ENCODE measurements at regions not wholly inside any gene's neighbourhood (a gene's known extent, or its start where the extent isn't known, plus 50 kb on each side); places are given as distances from the start of the nearest gene placed in this dataset.

GRCh38 chr6:1013656-1014430 is 298.1 kb upstream of the FOXQ1 start:
- no peak overlapping the region for H3K27ac ChIP-seq (ENCODE audit: low read length)
- H3K4me1 ChIP-seq (ENCODE audit: insufficient read depth, low read length), result no peaks in the 10 kb centered on the region
- H3K9me3 ChIP-seq (ENCODE audit: insufficient read depth, low read depth, low read length), result no peaks in the 10 kb centered on the region
- H3K27me3 ChIP-seq (ENCODE audit: insufficient read depth, low read length), result no peaks in the 10 kb centered on the region
- H3K9ac ChIP-seq (ENCODE audit: low read depth, low read length), result no peak overlapping the region
- H3K4me3 ChIP-seq (ENCODE audit: low read length), result no peak overlapping the region
- H3K36me3 ChIP-seq (ENCODE audit: insufficient read depth, low read depth, low read length), result no peaks in the 10 kb centered on the region

GRCh38 chr6:1009103-1009502 is 302.8 kb upstream of the FOXQ1 start:
- Histone ChIP-seq H3K36me3 (ENCODE audit: insufficient read depth, low read depth, low read length) (no peaks in the 10 kb centered on the region), H3K9me3 (ENCODE audit: insufficient read depth, low read depth, low read length) (no peaks in the 10 kb centered on the region), H3K9ac (ENCODE audit: low read depth, low read length) (no peak overlapping the region), H3K4me3 (ENCODE audit: low read length) (no peak overlapping the region), H3K27me3 (ENCODE audit: insufficient read depth, low read length) (no peaks in the 10 kb centered on the region; the same call in 1 of the 2 replicates), H3K4me1 (ENCODE audit: insufficient read depth, low read length) (no peaks in the 10 kb centered on the region), H3K27ac (ENCODE audit: low read length) (no peak overlapping the region)

GRCh38 chr6:1007159-1007558 is 304.7 kb upstream of the FOXQ1 start:
- Histone ChIP-seq H3K9ac (ENCODE audit: low read depth, low read length) (no peak overlapping the region), H3K27me3 (ENCODE audit: insufficient read depth, low read length) (no peaks in the 10 kb centered on the region; the same call in 1 of the 2 replicates), H3K4me3 (ENCODE audit: low read length) (no peak overlapping the region), H3K4me1 (ENCODE audit: insufficient read depth, low read length) (no peaks in the 10 kb centered on the region), H3K36me3 (ENCODE audit: insufficient read depth, low read depth, low read length) (no peaks in the 10 kb centered on the region), H3K9me3 (ENCODE audit: insufficient read depth, low read depth, low read length) (no peaks in the 10 kb centered on the region), H3K27ac (ENCODE audit: low read length) (no peak overlapping the region)

GRCh38 chr6:1004885-1005630 is 306.8 kb upstream of the FOXQ1 start:
- no peaks in the 10 kb centered on the region for H3K4me1 ChIP-seq (ENCODE audit: insufficient read depth, low read length)
- H3K27me3 ChIP-seq (ENCODE audit: insufficient read depth, low read length), result no peaks in the 10 kb centered on the region; the same call in 1 of the 2 replicates
- H3K9me3 ChIP-seq (ENCODE audit: insufficient read depth, low read depth, low read length), result no peaks in the 10 kb centered on the region
- H3K36me3 ChIP-seq (ENCODE audit: insufficient read depth, low read depth, low read length), result no peaks in the 10 kb centered on the region
- H3K9ac ChIP-seq (ENCODE audit: low read depth, low read length), result no peak overlapping the region
- no peak overlapping the region for H3K27ac ChIP-seq (ENCODE audit: low read length)
- no peak overlapping the region for H3K4me3 ChIP-seq (ENCODE audit: low read length)

- Histone ChIP-seq H3K9ac (ENCODE audit: low read depth, low read length) (no peak overlapping the region), H3K36me3 (ENCODE audit: insufficient read depth, low read depth, low read length) (no peaks in the 10 kb centered on the region), H3K9me3 (ENCODE audit: insufficient read depth, low read depth, low read length) (no peaks in the 10 kb centered on the region), H3K27ac (ENCODE audit: low read length) (no peak overlapping the region), H3K4me1 (ENCODE audit: insufficient read depth, low read length) (no peaks in the 10 kb centered on the region), H3K4me3 (ENCODE audit: low read length) (no peak overlapping the region), H3K27me3 (ENCODE audit: insufficient read depth, low read length) (no peaks in the 10 kb centered on the region; the same call in 1 of the 2 replicates)
Measured at GRCh38 chr6:1003394-1004160, 308.3 kb upstream of the FOXQ1 start.

GRCh38 chr6:1002989-1003388 is 308.9 kb upstream of the FOXQ1 start:
- H3K36me3 ChIP-seq (ENCODE audit: insufficient read depth, low read depth, low read length), result no peaks in the 10 kb centered on the region
- no peaks in the 10 kb centered on the region for H3K4me1 ChIP-seq (ENCODE audit: insufficient read depth, low read length)
- no peaks in the 10 kb centered on the region; the same call in 1 of the 2 replicates for H3K27me3 ChIP-seq (ENCODE audit: insufficient read depth, low read length)
- no peaks in the 10 kb centered on the region for H3K9me3 ChIP-seq (ENCODE audit: insufficient read depth, low read depth, low read length)
- no peak overlapping the region for H3K9ac ChIP-seq (ENCODE audit: low read depth, low read length)
- H3K4me3 ChIP-seq (ENCODE audit: low read length), result no peak overlapping the region
- no peak overlapping the region for H3K27ac ChIP-seq (ENCODE audit: low read length)

GRCh38 chr6:1001655-1002349 is 308.9 kb upstream of the EXOC2 start:
- no peak overlapping the region for H3K27ac ChIP-seq (ENCODE audit: low read length)

GRCh38 chr6:999552-999951 is 306.6 kb upstream of the EXOC2 start:
- no peak overlapping the region for H3K4me3 ChIP-seq (ENCODE audit: low read length)
- no peaks in the 10 kb centered on the region; the same call in 1 of the 2 replicates for H3K27me3 ChIP-seq (ENCODE audit: insufficient read depth, low read length)
- H3K36me3 ChIP-seq (ENCODE audit: insufficient read depth, low read depth, low read length), result no peaks in the 10 kb centered on the region
- no peak overlapping the region for H3K27ac ChIP-seq (ENCODE audit: low read length)
- H3K4me1 ChIP-seq (ENCODE audit: insufficient read depth, low read length), result no peaks in the 10 kb centered on the region
- no peaks in the 10 kb centered on the region for H3K9me3 ChIP-seq (ENCODE audit: insufficient read depth, low read depth, low read length)
- H3K9ac ChIP-seq (ENCODE audit: low read depth, low read length), result no peak overlapping the region

More at GRCh38 chr6:1001655-1002349, 308.9 kb upstream of the EXOC2 start:
- no peaks in the 10 kb centered on the region for H3K4me1 ChIP-seq (ENCODE audit: insufficient read depth, low read length)
- no peak overlapping the region for H3K9ac ChIP-seq (ENCODE audit: low read depth, low read length)
- no peaks in the 10 kb centered on the region; the same call in 1 of the 2 replicates for H3K27me3 ChIP-seq (ENCODE audit: insufficient read depth, low read length)
- no peaks in the 10 kb centered on the region for H3K36me3 ChIP-seq (ENCODE audit: insufficient read depth, low read depth, low read length)
- no peak overlapping the region for H3K4me3 ChIP-seq (ENCODE audit: low read length)
- no peaks in the 10 kb centered on the region for H3K9me3 ChIP-seq (ENCODE audit: insufficient read depth, low read depth, low read length)

GRCh38 chr6:998551-998950 is 305.6 kb upstream of the EXOC2 start:
- Histone ChIP-seq H3K4me3 (ENCODE audit: low read length) (no peak overlapping the region), H3K9me3 (ENCODE audit: insufficient read depth, low read depth, low read length) (no peaks in the 10 kb centered on the region), H3K9ac (ENCODE audit: low read depth, low read length) (no peak overlapping the region), H3K4me1 (ENCODE audit: insufficient read depth, low read length) (no peaks in the 10 kb centered on the region), H3K27ac (ENCODE audit: low read length) (no peak overlapping the region), H3K36me3 (ENCODE audit: insufficient read depth, low read depth, low read length) (no peaks in the 10 kb centered on the region), H3K27me3 (ENCODE audit: insufficient read depth, low read length) (no peaks in the 10 kb centered on the region; the same call in 1 of the 2 replicates)

GRCh38 chr6:996271-996852 is 303.4 kb upstream of the EXOC2 start:
- Histone ChIP-seq H3K27ac (ENCODE audit: low read length) (no peak overlapping the region), H3K4me3 (ENCODE audit: low read length) (no peak overlapping the region), H3K4me1 (ENCODE audit: insufficient read depth, low read length) (no peaks in the 10 kb centered on the region), H3K27me3 (ENCODE audit: insufficient read depth, low read length) (no peaks in the 10 kb centered on the region), H3K36me3 (ENCODE audit: insufficient read depth, low read depth, low read length) (no peaks in the 10 kb centered on the region), H3K9ac (ENCODE audit: low read depth, low read length) (no peak overlapping the region), H3K9me3 (ENCODE audit: insufficient read depth, low read depth, low read length) (no peaks in the 10 kb centered on the region)

- Histone ChIP-seq H3K4me3 (ENCODE audit: low read length) (no peak overlapping the region), H3K36me3 (ENCODE audit: insufficient read depth, low read depth, low read length) (no peaks in the 10 kb centered on the region), H3K9me3 (ENCODE audit: insufficient read depth, low read depth, low read length) (no peaks in the 10 kb centered on the region), H3K4me1 (ENCODE audit: insufficient read depth, low read length) (no peaks in the 10 kb centered on the region), H3K27me3 (ENCODE audit: insufficient read depth, low read length) (no peaks in the 10 kb centered on the region), H3K9ac (ENCODE audit: low read depth, low read length) (no peak overlapping the region), H3K27ac (ENCODE audit: low read length) (no peak overlapping the region)
Measured at GRCh38 chr6:991192-991591, 298.3 kb upstream of the EXOC2 start.

Data from iPS-20b (cell line).